Vagina (tissue), 2 donors: ENCODE measurements at regions not wholly inside any gene's neighbourhood (a gene's known extent, or its start where the extent isn't known, plus 50 kb on each side); places are given as distances from the start of the nearest gene placed in this dataset.

ENCODE experiments used
- DNase-seq, 2 donors: peaks; one replicate each; pipeline ENCODE4 v3.0.0-alpha.2; 2017; ENCODE audit errors: extremely low spot score in 2 of 2
- H3K27ac ChIP-seq: fragments of 200-600 bp; sonication (generic); one replicate; pipeline ENCODE4 v1.5.1; 2019
- H3K27me3 ChIP-seq: fragments of 200-600 bp; sonication (generic); one replicate; pipeline ENCODE4 v1.5.1; 2019
- H3K36me3 ChIP-seq, 2 donors: fragments of 200-600 bp; sonication (generic); one replicate each; pipeline ENCODE4 v1.5.1; 2017 to 2019
- H3K4me1 ChIP-seq: fragments of 200-600 bp; sonication (generic); one replicate; pipeline ENCODE4 v1.5.1; 2019
- H3K4me3 ChIP-seq, 2 donors: fragments of 200-600 bp; sonication (generic); 1 replicate in 1 of 2; 2 replicates in 1 of 2; pipeline ENCODE4 v1.5.1; 2016 to 2019
- H3K9me3 ChIP-seq: fragments of 200-600 bp; sonication (generic); one replicate; pipeline ENCODE4 v1.5.1; 2019
- POLR2A ChIP-seq, 2 donors: fragments of 450-650 bp; IDR thresholded peaks; one replicate each; pipeline ENCODE4 v1.6.1; 2017; ENCODE audit warnings: antibody characterized with exemption in 2 of 2, mild to moderate bottlenecking in 2 of 2, moderate library complexity in 2 of 2
- POLR2AphosphoS5 ChIP-seq, 2 donors: sonication (generic); formaldehyde crosslinking; IDR thresholded peaks; one replicate each; pipeline ENCODE4 v1.9.0; 2017; ENCODE audit warnings: antibody characterized with exemption in 2 of 2, mild to moderate bottlenecking in 2 of 2, low read depth in 1 of 2; ENCODE audit not compliant: insufficient read depth in 1 of 2
- intact Hi-C: fragments of 100-400 bp; cut with DNase I; formaldehyde crosslinking; loops from one replicate; pipeline ENCODE4 v1.15.1; 2023
- TF ChIP-seq, protein P1 (sequence below), 3 experiments: fragments of 450-650 bp in 2 of 3; fragments of 200-600 bp in 1 of 3; sonication (generic) in 1 of 3; IDR thresholded peaks; one replicate each; pipeline ENCODE4 v1.5.1; 2017 to 2019; ENCODE audit warnings: antibody characterized with exemption in 3 of 3, mild to moderate bottlenecking in 2 of 3, moderate library complexity in 2 of 3

GRCh38 chr7:52005613-52006012 is 689.0 kb upstream of the COBL start:
- TF ChIP-seq POLR2AphosphoS5 (IDR thresholded peaks at IDR 0.05; ENCODE audit: insufficient read depth in 1 of 2, low read depth in 1 of 2) = no peak
- no peak for TF ChIP-seq POLR2A (IDR thresholded peaks at IDR 0.05)
- TF ChIP-seq, protein P1, sequence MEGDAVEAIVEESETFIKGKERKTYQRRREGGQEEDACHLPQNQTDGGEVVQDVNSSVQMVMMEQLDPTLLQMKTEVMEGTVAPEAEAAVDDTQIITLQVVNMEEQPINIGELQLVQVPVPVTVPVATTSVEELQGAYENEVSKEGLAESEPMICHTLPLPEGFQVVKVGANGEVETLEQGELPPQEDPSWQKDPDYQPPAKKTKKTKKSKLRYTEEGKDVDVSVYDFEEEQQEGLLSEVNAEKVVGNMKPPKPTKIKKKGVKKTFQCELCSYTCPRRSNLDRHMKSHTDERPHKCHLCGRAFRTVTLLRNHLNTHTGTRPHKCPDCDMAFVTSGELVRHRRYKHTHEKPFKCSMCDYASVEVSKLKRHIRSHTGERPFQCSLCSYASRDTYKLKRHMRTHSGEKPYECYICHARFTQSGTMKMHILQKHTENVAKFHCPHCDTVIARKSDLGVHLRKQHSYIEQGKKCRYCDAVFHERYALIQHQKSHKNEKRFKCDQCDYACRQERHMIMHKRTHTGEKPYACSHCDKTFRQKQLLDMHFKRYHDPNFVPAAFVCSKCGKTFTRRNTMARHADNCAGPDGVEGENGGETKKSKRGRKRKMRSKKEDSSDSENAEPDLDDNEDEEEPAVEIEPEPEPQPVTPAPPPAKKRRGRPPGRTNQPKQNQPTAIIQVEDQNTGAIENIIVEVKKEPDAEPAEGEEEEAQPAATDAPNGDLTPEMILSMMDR (IDR thresholded peaks at IDR 0.05) = no peak
- intact Hi-C loops = no loop called here
- no peaks in the 10 kb centered on the region for H3K9me3 ChIP-seq
- no peak for DNase-seq
- H3K4me3 ChIP-seq = no peak overlapping the region
- H3K27me3 ChIP-seq = no peaks in the 10 kb centered on the region
- no peak overlapping the region for H3K27ac ChIP-seq
- H3K36me3 ChIP-seq = no peaks in the 10 kb centered on the region
- H3K4me1 ChIP-seq = no peaks in the 10 kb centered on the region

- DNase-seq = no peak
- intact Hi-C loops = no loop called here
- TF ChIP-seq, protein P1 (IDR thresholded peaks at IDR 0.05) = no peak
- no peak for TF ChIP-seq POLR2A (IDR thresholded peaks at IDR 0.05)
- TF ChIP-seq POLR2AphosphoS5 (IDR thresholded peaks at IDR 0.05; ENCODE audit: insufficient read depth in 1 of 2, low read depth in 1 of 2) = no peak
- Histone ChIP-seq H3K4me1 (no peaks in the 10 kb centered on the region), H3K4me3 (no peak overlapping the region), H3K36me3 (no peaks in the 10 kb centered on the region), H3K27me3 (no peaks in the 10 kb centered on the region), H3K9me3 (no peaks in the 10 kb centered on the region), H3K27ac (no peak overlapping the region)
Observed at GRCh38 chr7:51995596-51996179, 679.1 kb upstream of the COBL start.

- TF ChIP-seq, protein P1 (IDR thresholded peaks at IDR 0.05) = no peak
- TF ChIP-seq POLR2AphosphoS5 (IDR thresholded peaks at IDR 0.05; ENCODE audit: insufficient read depth in 1 of 2, low read depth in 1 of 2) = no peak
- no peak for TF ChIP-seq POLR2A (IDR thresholded peaks at IDR 0.05)
- intact Hi-C loops = no loop called here
- no peaks in the 10 kb centered on the region for H3K36me3 ChIP-seq
- DNase-seq = no peak
- no peaks in the 10 kb centered on the region for H3K27me3 ChIP-seq
- no peak overlapping the region for H3K27ac ChIP-seq
- H3K4me1 ChIP-seq = no peaks in the 10 kb centered on the region
- H3K9me3 ChIP-seq = no peaks in the 10 kb centered on the region
- H3K4me3 ChIP-seq = no peak overlapping the region
Observed at GRCh38 chr7:51982653-51983052, 666.0 kb upstream of the COBL start.

DNA sequence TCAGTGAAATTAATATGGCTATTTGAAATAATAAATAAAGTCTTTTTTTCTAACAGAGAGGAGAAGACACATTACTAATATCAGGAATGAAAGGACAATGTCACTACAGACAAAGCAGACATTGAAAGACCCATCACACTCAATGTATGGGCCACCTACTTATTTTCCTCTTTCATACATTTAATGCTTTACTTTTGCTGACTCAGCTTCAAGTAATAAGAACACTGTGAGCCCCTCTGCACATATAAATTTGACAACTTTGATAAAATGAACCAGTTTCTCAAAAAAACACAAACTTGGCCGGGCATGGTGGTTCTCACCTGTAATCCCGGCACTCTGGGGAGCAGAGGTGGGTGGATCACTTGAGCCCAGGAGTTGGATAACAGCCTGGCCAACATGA is 664.2 kb upstream of the COBL start:
- H3K27me3 ChIP-seq = no peaks in the 10 kb centered on the region
- no peaks in the 10 kb centered on the region for H3K36me3 ChIP-seq
- H3K4me1 ChIP-seq = no peaks in the 10 kb centered on the region
- H3K9me3 ChIP-seq = no peaks in the 10 kb centered on the region
- no peak overlapping the region for H3K27ac ChIP-seq
- no peak overlapping the region for H3K4me3 ChIP-seq
- DNase-seq = no peak
- intact Hi-C loops = no loop called here
- TF ChIP-seq POLR2A (IDR thresholded peaks at IDR 0.05) (no peak), POLR2AphosphoS5 (IDR thresholded peaks at IDR 0.05; ENCODE audit: insufficient read depth in 1 of 2, low read depth in 1 of 2) (no peak)
- TF ChIP-seq, protein P1 (IDR thresholded peaks at IDR 0.05) = no peak

DNA sequence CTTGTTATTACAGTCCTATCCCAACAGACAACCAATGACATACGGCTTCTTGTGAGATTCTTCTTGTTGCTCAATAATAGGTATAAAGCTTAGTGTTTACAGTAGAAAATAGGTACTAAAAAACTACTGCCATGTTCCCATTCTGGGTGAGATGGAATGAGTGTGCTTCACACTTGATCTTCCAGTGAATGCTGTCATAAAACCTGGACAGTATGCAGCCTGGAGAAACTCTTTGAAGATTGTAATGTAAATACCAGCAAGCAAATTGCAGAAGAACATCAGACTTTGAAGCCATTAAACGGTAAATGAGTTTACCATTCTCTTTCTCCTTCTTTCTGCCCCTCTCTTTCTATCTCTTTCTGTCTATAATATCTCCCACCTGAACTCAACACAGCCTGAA is 663.7 kb upstream of the COBL start:
- no peaks in the 10 kb centered on the region for H3K4me1 ChIP-seq
- TF ChIP-seq, protein P1 (IDR thresholded peaks at IDR 0.05) = no peak
- TF ChIP-seq POLR2A (IDR thresholded peaks at IDR 0.05) = no peak
- TF ChIP-seq POLR2AphosphoS5 (IDR thresholded peaks at IDR 0.05; ENCODE audit: insufficient read depth in 1 of 2, low read depth in 1 of 2) = no peak
- H3K27ac ChIP-seq = no peak overlapping the region
- no peaks in the 10 kb centered on the region for H3K27me3 ChIP-seq
- no peaks in the 10 kb centered on the region for H3K9me3 ChIP-seq
- no peak overlapping the region for H3K4me3 ChIP-seq
- no peak for DNase-seq
- H3K36me3 ChIP-seq = no peaks in the 10 kb centered on the region
- intact Hi-C loops = no loop called here
